WERI-Rb-1 (cell line): ENCODE measurements at regions not wholly inside any gene's neighbourhood (a gene's known extent, or its start where the extent isn't known, plus 50 kb on each side); places are given as distances from the start of the nearest gene placed in this dataset.

Experiments used
- DNase-seq: peaks from one replicate; pipeline ENCODE4 v3.0.0-alpha.2; 2020
- H3K27ac ChIP-seq: fragments of 250-450 bp; sonication (Bioruptor Pico); 2 replicates; pipeline ENCODE4 v1.5.1; 2020; ENCODE audit warnings: mild to moderate bottlenecking, moderate library complexity
- H3K27me3 ChIP-seq: fragments of 250-450 bp; sonication (Bioruptor Pico); 2 replicates; pipeline ENCODE4 v1.5.1; 2021; ENCODE audit warnings: mild to moderate bottlenecking, low read depth, moderate library complexity; ENCODE audit not compliant: insufficient read depth, severe bottlenecking
- H3K36me3 ChIP-seq: fragments of 250-450 bp; sonication (Bioruptor Pico); 2 replicates; pipeline ENCODE4 v1.5.1; 2020; ENCODE audit warnings: mild to moderate bottlenecking, moderate library complexity
- H3K4me3 ChIP-seq: 2 replicates; pipeline ENCODE4 v1.5.1; 2011; ENCODE audit warnings: low read depth, mild to moderate bottlenecking, control low read depth, low read length
- H3K9me3 ChIP-seq: fragments of 250-450 bp; sonication (Bioruptor Pico); 2 replicates; pipeline ENCODE4 v1.5.1; 2021; ENCODE audit warnings: mild to moderate bottlenecking, moderate library complexity; ENCODE audit not compliant: severe bottlenecking
- TF ChIP-seq, protein P1 (sequence below): IDR thresholded peaks from 2 replicates; pipeline ENCODE4 v1.5.1; 2011; ENCODE audit warnings: low read depth, mild to moderate bottlenecking, control low read depth, inconsistent platforms, low read length

- H3K4me3 ChIP-seq = no peak overlapping the region
These were observed 118.3 kb upstream of the DSEL start for GRCh38 chr18:67634631-67635338.

GRCh38 chr18:67633939-67634338, 117.4 kb upstream of the DSEL start:
- no peaks in the 10 kb centered on the region for H3K9me3 ChIP-seq
- DNase-seq = no peak
- H3K4me3 ChIP-seq = no peak overlapping the region
- H3K36me3 ChIP-seq = no peaks in the 10 kb centered on the region
- TF ChIP-seq, protein P1, sequence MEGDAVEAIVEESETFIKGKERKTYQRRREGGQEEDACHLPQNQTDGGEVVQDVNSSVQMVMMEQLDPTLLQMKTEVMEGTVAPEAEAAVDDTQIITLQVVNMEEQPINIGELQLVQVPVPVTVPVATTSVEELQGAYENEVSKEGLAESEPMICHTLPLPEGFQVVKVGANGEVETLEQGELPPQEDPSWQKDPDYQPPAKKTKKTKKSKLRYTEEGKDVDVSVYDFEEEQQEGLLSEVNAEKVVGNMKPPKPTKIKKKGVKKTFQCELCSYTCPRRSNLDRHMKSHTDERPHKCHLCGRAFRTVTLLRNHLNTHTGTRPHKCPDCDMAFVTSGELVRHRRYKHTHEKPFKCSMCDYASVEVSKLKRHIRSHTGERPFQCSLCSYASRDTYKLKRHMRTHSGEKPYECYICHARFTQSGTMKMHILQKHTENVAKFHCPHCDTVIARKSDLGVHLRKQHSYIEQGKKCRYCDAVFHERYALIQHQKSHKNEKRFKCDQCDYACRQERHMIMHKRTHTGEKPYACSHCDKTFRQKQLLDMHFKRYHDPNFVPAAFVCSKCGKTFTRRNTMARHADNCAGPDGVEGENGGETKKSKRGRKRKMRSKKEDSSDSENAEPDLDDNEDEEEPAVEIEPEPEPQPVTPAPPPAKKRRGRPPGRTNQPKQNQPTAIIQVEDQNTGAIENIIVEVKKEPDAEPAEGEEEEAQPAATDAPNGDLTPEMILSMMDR = no peak
- H3K27ac ChIP-seq = no peak overlapping the region
- no peaks in the 10 kb centered on the region for H3K27me3 ChIP-seq

More at GRCh38 chr18:67634631-67635338, 118.3 kb upstream of the DSEL start:
- Histone ChIP-seq H3K36me3 (no peaks in the 10 kb centered on the region), H3K9me3 (no peaks in the 10 kb centered on the region), H3K27me3 (no peaks in the 10 kb centered on the region), H3K27ac (no peak overlapping the region)
- TF ChIP-seq, protein P1 = no peak
- DNase-seq = no peak

DNA sequence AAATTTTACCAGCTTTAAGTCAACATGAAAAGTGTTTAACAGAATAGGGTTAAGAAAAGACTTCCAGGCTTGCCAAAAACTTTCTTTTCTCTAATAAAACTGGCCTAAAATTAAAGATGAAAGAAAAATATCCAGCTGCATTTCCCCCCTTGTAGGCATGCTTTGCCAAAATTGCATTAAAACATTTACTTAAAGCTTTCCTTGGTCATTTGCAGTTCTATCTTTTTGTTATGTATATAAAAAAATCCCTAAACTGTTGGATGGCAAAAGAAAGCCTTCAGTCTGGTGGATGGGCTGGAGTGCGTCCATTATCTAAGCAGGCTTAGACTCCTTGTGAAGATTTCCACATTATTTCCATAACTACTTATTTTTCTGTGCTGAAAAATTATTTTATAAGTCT, 105.4 kb upstream of the DSEL start:
- TF ChIP-seq, protein P1 = no peak
- Histone ChIP-seq H3K27ac (no peak overlapping the region), H3K9me3 (no peaks in the 10 kb centered on the region), H3K27me3 (no peaks in the 10 kb centered on the region), H3K36me3 (no peaks in the 10 kb centered on the region), H3K4me3 (no peak overlapping the region)
- no peak for DNase-seq

GRCh38 chr18:67621049-67621713, 104.7 kb upstream of the DSEL start:
- DNase-seq = no peak
- TF ChIP-seq, protein P1 = no peak
- H3K27me3 ChIP-seq = no peaks in the 10 kb centered on the region

GRCh38 chr18:67618061-67618460, 101.5 kb upstream of the DSEL start:
- no peaks in the 10 kb centered on the region for H3K9me3 ChIP-seq
- TF ChIP-seq, protein P1 = no peak
- no peak overlapping the region for H3K27ac ChIP-seq
- H3K27me3 ChIP-seq = no peaks in the 10 kb centered on the region
- H3K4me3 ChIP-seq = no peak overlapping the region
- DNase-seq = no peak
- no peaks in the 10 kb centered on the region for H3K36me3 ChIP-seq

More at GRCh38 chr18:67621049-67621713, 104.7 kb upstream of the DSEL start:
- no peaks in the 10 kb centered on the region for H3K9me3 ChIP-seq
- no peak overlapping the region for H3K4me3 ChIP-seq
- no peaks in the 10 kb centered on the region for H3K36me3 ChIP-seq
- H3K27ac ChIP-seq = no peak overlapping the region

GRCh38 chr18:67615876-67616275, 99.4 kb upstream of the DSEL start:
- no peak for DNase-seq
- Histone ChIP-seq H3K9me3 (no peaks in the 10 kb centered on the region), H3K27me3 (no peaks in the 10 kb centered on the region), H3K4me3 (no peak overlapping the region), H3K36me3 (no peaks in the 10 kb centered on the region), H3K27ac (no peak overlapping the region)
- TF ChIP-seq, protein P1 = no peak
